K562 (cell line): ENCODE measurements at regions not wholly inside any gene's neighbourhood (a gene's known extent, or its start where the extent isn't known, plus 50 kb on each side); places are given as distances from the start of the nearest gene placed in this dataset.

Experiments
- ATAC-seq: fragments of 200-7000 bp; cut with Tn5 transposase; 3 replicates; pipeline ENCODE4 v1.9.1; 2020; ENCODE audit warnings: moderate library complexity
- BruUV-seq: library from RNA; stranded (reverse); fragments of 400-500 nt; replicated peaks from 2 replicates; lab custom pipeline; 2021; lab: Mats Ljungman, UMichigan
- CTCF ChIA-PET: fragments of 300-600 bp; formaldehyde crosslinking; extraction: SDS; loops from one replicate; lab custom pipeline; 2021; ENCODE audit warnings: low intra/inter-chr PET ratio; lab: Yijun Ruan, JAX
- POLR2A ChIA-PET: fragments of 300-600, 350-650 bp; sonication (Branson Sonifier 250); formaldehyde crosslinking; extraction: SDS; loops from one replicate; lab custom pipeline; 2021; ENCODE audit warnings: antibody characterized with exemption, inconsistent platforms; lab: Yijun Ruan, JAX
- DNase-seq, 4 experiments: peaks; one replicate each; pipeline versions ENCODE4 v3.0.0 to v3.0.0-alpha.2; 2011 to 2018; ENCODE audit warnings: low spot score in 3 of 4, mixed read lengths in 3 of 4; ENCODE audit errors: extremely low read depth in 1 of 4
- FAIRE-seq: peaks from 2 replicates; lab custom pipeline; 2011; peaks lifted over from hg19 to GRCh38; lab: Jason Lieb, UNC
- H2AFZ ChIP-seq: 2 replicates; pipeline ENCODE4 v1.6.0; 2011; ENCODE audit warnings: low read depth, low read length, control low read depth, inconsistent platforms
- H3K27ac ChIP-seq: fragments of 200-600 bp; 3 replicates; pipeline ENCODE4 v1.8.0; 2011; ENCODE audit warnings: low read depth, mild to moderate bottlenecking, control low read depth, inconsistent platforms, low read length, moderate library complexity, mixed read lengths; ENCODE audit errors: extremely low read depth
- H3K27me3 ChIP-seq, 2 experiments: fragments of 300-600 bp in 1 of 2; 2 replicates in 1 of 2; 3 replicates in 1 of 2; pipeline versions ENCODE4 v1.6.0 to v1.8.0; 2011; ENCODE audit warnings: inconsistent platforms in 2 of 2, low read length in 2 of 2, mild to moderate bottlenecking in 1 of 2, mixed read lengths in 1 of 2, moderate library complexity in 1 of 2; ENCODE audit not compliant: control insufficient read depth in 2 of 2, insufficient read depth in 2 of 2
- H3K36me3 ChIP-seq: fragments of 300-600 bp; 3 replicates; pipeline ENCODE4 v1.8.0; 2011; ENCODE audit warnings: mild to moderate bottlenecking, low read length, inconsistent platforms; ENCODE audit not compliant: control insufficient read depth, insufficient read depth
- H3K4me1 ChIP-seq, 2 experiments: fragments of 200-600 bp in 1 of 2; replicated peaks in 1 of 2; 2 replicates in 1 of 2; 3 replicates in 1 of 2; pipeline versions ENCODE4 v1.5.1 to v1.8.0; 2011; ENCODE audit warnings: inconsistent platforms in 2 of 2, low read length in 2 of 2, mild to moderate bottlenecking in 1 of 2, mixed read lengths in 1 of 2, moderate library complexity in 1 of 2; ENCODE audit not compliant: control insufficient read depth in 2 of 2, insufficient read depth in 2 of 2
- H3K4me2 ChIP-seq: 2 replicates; pipeline ENCODE4 v1.6.1; 2011; ENCODE audit warnings: low read length, control low read depth, inconsistent platforms, mixed read lengths; ENCODE audit not compliant: insufficient read depth
- H3K4me3 ChIP-seq: fragments of 200-600 bp; sonication (generic), shearing (Covaris generic); 2 replicates; pipeline ENCODE4 v1.5.1; 2016; ENCODE audit warnings: control low read depth, inconsistent platforms
- H3K79me2 ChIP-seq: fragments of 200-600 bp; 3 replicates; pipeline ENCODE4 v1.8.0; 2011; ENCODE audit warnings: low read length, inconsistent platforms; ENCODE audit not compliant: control insufficient read depth, insufficient read depth
- H3K9ac ChIP-seq, 2 experiments: 2 replicates each; pipeline versions ENCODE4 v1.6.0 to v1.6.1; 2011; ENCODE audit warnings: low read depth in 2 of 2, low read length in 2 of 2, control low read depth in 1 of 2, inconsistent platforms in 1 of 2, mild to moderate bottlenecking in 1 of 2, mixed read lengths in 1 of 2; ENCODE audit not compliant: insufficient read depth in 1 of 2
- H3K9me1 ChIP-seq: one replicate; pipeline ENCODE4 v1.6.0; 2011; ENCODE audit warnings: inconsistent platforms, mild to moderate bottlenecking, low read length, moderate library complexity; ENCODE audit not compliant: control insufficient read depth, insufficient read depth
- H3K9me3 ChIP-seq: replicated peaks from 2 replicates; pipeline ENCODE4 v1.5.1; 2011; ENCODE audit warnings: low read depth, low read length, inconsistent platforms; ENCODE audit not compliant: control insufficient read depth, insufficient read depth
- H4K20me1 ChIP-seq: replicated peaks from 2 replicates; pipeline ENCODE4 v1.6.1; 2011; ENCODE audit warnings: low read length, inconsistent platforms, mixed read lengths; ENCODE audit not compliant: control insufficient read depth, insufficient read depth
- POLR2H ChIP-seq: IDR thresholded peaks from 2 replicates; pipeline ENCODE4 v1.6.1; 2016; ENCODE audit warnings: missing genetic modification characterization, low read depth, mild to moderate bottlenecking, control low read depth, missing compliant biosample characterization, moderate library complexity
- ZBTB8A ChIP-seq: fragments of 450-650 bp; IDR thresholded peaks from 2 replicates; pipeline ENCODE4 v1.6.1; 2018; ENCODE audit warnings: mild to moderate bottlenecking, moderate library complexity; ENCODE audit not compliant: partially characterized antibody
- ZNF41 ChIP-seq: fragments of 250-450 bp; sonication (Bioruptor Pico); conservative IDR thresholded peaks from 2 replicates; pipeline ENCODE4 v1.4.0; 2020; ENCODE audit warnings: mild to moderate bottlenecking
- ZNF75A ChIP-seq: fragments of 450-650 bp; formaldehyde crosslinking; IDR thresholded peaks from 2 replicates; pipeline ENCODE4 v1.4.0; 2020; ENCODE audit warnings: mild to moderate bottlenecking
- WGBS: fragments of 100-300 bp; shearing (Covaris generic); methylation state at CpG from one replicate; pipeline ENCODE4 v1.1.6; 2016; ENCODE audit warnings: low coverage, mixed read lengths; ENCODE audit not compliant: insufficient coverage; ENCODE audit errors: missing lambda C conversion rate; 5-methylcytosine and 5-hydroxymethylcytosine counted together
- in situ Hi-C: fragments of 300-500 bp; cut with MboI; formaldehyde crosslinking; loops from 4 replicates; pipeline ENCODE4 v1.15.0; 2018; ENCODE audit warnings: inconsistent platforms, mixed read lengths
- intact Hi-C: fragments of 100-400 bp; cut with micrococcal nuclease; formaldehyde crosslinking; loops from 2 replicates; pipeline ENCODE4 v1.14.2; 2022
- TF ChIP-seq, protein P1 (sequence below): fragments of 250-450 bp; sonication (Bioruptor Pico); IDR thresholded peaks from 2 replicates; pipeline ENCODE4 v1.8.0; 2021; ENCODE audit warnings: moderate library complexity, mild to moderate bottlenecking, inconsistent platforms
- TF ChIP-seq, protein P2 (sequence below), 2 experiments: IDR thresholded peaks; 2 replicates each; pipeline ENCODE4 v1.6.1; 2012; ENCODE audit warnings: improper control_type of control experiment in 2 of 2, low read depth in 2 of 2, low read length in 2 of 2, borderline replicate concordance in 1 of 2

DNA sequence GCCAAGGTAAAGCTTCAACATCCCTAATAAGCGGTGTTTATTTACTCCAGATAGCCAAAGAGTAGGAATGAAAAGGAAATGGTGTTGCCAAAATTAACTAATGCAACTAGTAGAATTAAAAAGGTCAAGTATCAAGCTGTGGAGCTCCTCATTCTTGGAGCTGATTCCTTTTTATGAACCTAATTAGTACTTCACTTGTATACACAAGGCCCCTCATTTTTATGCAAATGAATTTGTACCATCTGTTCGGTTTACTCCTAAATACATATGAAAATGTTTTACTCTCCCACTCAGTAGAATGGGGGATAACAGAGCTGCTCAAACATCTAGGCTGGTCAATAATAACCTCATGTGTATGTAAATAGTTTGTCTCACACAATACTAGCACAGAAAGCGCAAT, 426.4 kb upstream of the LUZP2 start:
- Histone ChIP-seq H3K9me1 (no peaks in the 10 kb centered on the region), H3K4me3 (no peak overlapping the region), H3K9me3 (no peaks in the 10 kb centered on the region), H3K27me3 (no peaks in the 10 kb centered on the region), H2AFZ (no peak overlapping the region), H3K27ac (no peak overlapping the region), H4K20me1 (no peaks in the 10 kb centered on the region), H3K36me3 (no peaks in the 10 kb centered on the region), H3K4me1 (no peaks in the 10 kb centered on the region), H3K9ac (no peak overlapping the region), H3K79me2 (no peaks in the 10 kb centered on the region), H3K4me2 (no peak overlapping the region)
- POLR2A ChIA-PET: no interaction called here
- no peak for DNase-seq
- WGBS: 4% methylated on average over 3 of the region's 3 CpGs
- CTCF ChIA-PET: no interaction called here
- intact Hi-C loops: no loop called here
- in situ Hi-C loops: no loop called here
- no peak for FAIRE-seq
- TF ChIP-seq ZBTB8A: no peak
- TF ChIP-seq ZNF75A (CRISPR knock-in tag): no peak
- TF ChIP-seq, protein P1, sequence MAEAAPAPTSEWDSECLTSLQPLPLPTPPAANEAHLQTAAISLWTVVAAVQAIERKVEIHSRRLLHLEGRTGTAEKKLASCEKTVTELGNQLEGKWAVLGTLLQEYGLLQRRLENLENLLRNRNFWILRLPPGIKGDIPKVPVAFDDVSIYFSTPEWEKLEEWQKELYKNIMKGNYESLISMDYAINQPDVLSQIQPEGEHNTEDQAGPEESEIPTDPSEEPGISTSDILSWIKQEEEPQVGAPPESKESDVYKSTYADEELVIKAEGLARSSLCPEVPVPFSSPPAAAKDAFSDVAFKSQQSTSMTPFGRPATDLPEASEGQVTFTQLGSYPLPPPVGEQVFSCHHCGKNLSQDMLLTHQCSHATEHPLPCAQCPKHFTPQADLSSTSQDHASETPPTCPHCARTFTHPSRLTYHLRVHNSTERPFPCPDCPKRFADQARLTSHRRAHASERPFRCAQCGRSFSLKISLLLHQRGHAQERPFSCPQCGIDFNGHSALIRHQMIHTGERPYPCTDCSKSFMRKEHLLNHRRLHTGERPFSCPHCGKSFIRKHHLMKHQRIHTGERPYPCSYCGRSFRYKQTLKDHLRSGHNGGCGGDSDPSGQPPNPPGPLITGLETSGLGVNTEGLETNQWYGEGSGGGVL (CRISPR knock-in tag): no peak
- TF ChIP-seq POLR2H (tag): no peak
- TF ChIP-seq, protein P2, sequence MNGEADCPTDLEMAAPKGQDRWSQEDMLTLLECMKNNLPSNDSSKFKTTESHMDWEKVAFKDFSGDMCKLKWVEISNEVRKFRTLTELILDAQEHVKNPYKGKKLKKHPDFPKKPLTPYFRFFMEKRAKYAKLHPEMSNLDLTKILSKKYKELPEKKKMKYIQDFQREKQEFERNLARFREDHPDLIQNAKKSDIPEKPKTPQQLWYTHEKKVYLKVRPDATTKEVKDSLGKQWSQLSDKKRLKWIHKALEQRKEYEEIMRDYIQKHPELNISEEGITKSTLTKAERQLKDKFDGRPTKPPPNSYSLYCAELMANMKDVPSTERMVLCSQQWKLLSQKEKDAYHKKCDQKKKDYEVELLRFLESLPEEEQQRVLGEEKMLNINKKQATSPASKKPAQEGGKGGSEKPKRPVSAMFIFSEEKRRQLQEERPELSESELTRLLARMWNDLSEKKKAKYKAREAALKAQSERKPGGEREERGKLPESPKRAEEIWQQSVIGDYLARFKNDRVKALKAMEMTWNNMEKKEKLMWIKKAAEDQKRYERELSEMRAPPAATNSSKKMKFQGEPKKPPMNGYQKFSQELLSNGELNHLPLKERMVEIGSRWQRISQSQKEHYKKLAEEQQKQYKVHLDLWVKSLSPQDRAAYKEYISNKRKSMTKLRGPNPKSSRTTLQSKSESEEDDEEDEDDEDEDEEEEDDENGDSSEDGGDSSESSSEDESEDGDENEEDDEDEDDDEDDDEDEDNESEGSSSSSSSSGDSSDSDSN (IDR thresholded peaks at IDR 0.05; ENCODE audit: borderline replicate concordance in 1 of 2, low read depth in 2 of 2, low read length in 2 of 2): no peak
- no peak for TF ChIP-seq ZNF41
- ATAC-seq: no peak
- no TSS peak for BruUV-seq
